Endometrium (tissue), 2 donors: ENCODE measurements at regions not wholly inside any gene's neighbourhood (a gene's known extent, or its start where the extent isn't known, plus 50 kb on each side); places are given as distances from the start of the nearest gene placed in this dataset.
"Not testable (repeated sequence)": the region's sequence is repeated elsewhere in the genome, so short reads cannot be mapped to it uniquely, and the experiment has no call there.

ENCODE experiments used
- FAIRE-seq: peaks from 2 replicates; lab custom pipeline; 2012; peaks lifted over from hg19 to GRCh38; lab: Jason Lieb, UNC
- donor health status: control.
- donor health status: control.

DNA sequence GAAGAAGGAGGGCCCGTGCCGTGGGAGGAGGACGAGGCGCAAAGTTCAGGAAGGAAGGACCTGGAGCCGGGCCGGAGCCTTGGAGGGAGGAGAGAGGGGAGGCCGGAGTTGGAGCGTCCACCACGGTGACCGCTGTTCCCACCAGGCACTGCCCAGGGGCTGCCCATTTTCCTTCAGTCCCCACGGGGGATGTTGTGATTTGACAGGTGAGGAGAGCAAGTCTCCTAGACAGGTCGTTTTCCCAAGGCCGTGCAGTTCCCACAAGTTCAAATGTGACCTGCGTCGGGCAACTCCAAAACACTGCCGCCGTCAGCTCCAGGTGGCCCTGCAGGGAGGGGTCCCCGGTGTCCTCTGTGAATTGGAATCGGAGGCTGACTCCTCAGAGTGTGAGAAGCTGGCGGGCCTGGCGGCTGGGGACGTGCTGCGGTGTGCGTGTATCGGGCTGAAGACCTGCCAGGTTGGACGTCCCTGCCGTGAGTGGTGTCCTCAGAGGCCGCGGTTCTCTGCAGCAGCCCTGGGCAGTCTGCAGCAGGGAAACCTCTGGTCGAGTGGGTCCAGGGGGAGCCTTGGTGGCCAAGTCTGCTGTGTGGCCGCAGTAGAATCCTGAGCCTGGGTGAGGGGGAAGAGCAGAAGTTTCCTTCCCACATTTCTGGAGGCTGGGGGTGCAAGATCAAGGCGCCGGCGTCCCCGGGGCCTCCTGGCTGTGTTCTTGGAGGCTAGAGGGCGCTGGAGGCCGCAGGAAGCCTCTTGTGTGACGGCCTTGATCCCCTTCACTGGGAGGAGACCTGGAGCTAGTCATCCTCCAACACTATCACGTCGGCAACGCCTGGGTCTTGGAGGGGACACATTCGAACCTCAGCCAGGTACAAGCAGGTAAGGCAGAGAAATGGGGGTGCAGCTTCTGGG is 115.1 kb upstream of the FRMD1 start:
- no peak for FAIRE-seq

GRCh38 chr6:168192901-168193815 is 114.1 kb upstream of the FRMD1 start:
- no peak for FAIRE-seq

- no peak for FAIRE-seq
These were observed 113.3 kb upstream of the FRMD1 start for GRCh38 chr6:168192195-168192900.

- FAIRE-seq, result no peak
These were observed 111.8 kb upstream of the FRMD1 start for GRCh38 chr6:168190646-168191443.

GRCh38 chr6:168190014-168190405 is 111.0 kb upstream of the FRMD1 start:
- no peak for FAIRE-seq

DNA sequence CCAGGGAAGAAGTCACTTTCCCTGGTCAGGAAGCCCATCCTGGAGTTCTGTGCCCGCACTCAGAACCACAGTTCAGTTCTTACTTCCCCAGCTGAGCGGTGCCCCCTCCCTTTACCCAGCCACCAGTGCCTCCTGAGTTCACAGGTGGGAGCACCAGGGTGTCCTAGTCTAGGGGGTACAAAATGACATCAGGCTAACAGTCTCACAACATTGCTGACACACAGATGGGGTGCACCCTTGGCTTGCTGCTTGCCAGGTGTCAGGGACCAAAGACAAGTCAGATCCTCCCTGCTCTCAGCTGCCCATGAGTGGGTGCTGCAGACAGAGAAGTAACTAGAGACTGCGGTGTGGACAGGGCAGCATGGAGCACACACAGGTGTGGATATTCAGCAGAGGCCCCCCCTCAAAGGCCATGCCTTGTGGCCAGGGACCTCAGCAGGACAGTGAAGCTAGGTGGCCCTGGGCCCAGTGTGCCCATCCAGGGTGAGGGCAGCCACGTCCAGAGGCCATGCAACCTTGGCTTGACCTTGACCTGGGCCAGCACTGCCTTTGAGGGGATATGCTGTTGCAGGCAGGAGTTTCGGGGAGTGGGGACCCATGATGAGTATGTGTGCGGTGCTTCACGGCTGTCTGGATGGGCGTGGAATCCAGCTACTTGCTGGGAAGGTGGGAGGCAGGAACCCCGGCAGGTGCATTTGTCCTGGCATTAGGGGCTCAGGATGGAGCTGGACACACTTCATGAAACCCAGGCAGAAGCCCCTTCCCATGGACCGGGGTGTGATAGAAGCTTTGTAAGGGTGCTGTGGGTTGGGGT is 110.4 kb upstream of the FRMD1 start:
- FAIRE-seq, result no peak

- no peak for FAIRE-seq
These were observed 109.6 kb upstream of the FRMD1 start for GRCh38 chr6:168188369-168189199.

- FAIRE-seq, result no peak
These were observed 107.4 kb upstream of the FRMD1 start for GRCh38 chr6:168186438-168186837.

DNA sequence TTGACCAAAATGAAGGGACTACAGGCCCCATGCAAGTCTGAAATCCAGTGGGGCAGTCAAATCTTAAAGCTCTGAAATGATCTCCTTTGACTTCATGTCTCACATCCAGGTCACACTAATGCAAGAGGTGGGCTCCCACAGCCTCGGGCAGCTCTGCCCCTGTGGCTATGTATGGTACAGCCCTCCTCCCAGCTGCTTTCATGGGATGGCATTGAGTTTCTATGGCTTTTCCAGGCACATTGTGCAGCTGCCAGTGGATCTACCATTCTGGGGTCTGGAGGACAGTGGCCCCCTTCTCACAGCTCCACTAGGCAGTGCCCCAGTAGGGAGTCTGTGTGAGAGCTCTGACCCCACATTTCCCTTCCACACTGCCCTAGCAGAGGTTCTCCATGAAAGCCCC is 107.0 kb upstream of the FRMD1 start:
- not testable (repeated sequence) for FAIRE-seq

GRCh38 chr6:168184701-168185100 is 105.7 kb upstream of the FRMD1 start:
- no peak for FAIRE-seq

DNA sequence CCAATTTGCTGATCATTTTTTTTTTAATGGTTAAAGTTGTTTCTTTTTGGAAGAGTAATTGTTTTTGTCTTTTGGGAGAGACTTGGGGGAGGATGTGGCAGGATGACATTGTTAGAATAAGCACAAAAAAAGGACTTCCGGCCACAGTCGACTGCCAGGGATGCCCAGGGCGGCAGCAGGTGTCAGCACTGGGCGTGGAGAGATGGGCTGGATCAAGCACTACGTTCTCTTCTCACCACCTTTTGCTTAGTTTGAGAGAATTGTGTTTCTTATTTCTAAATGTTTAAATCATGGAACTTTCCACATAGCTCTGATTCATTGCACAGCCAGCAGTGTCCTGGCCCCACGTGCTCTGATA is 104.6 kb upstream of the FRMD1 start:
- no peak for FAIRE-seq

DNA sequence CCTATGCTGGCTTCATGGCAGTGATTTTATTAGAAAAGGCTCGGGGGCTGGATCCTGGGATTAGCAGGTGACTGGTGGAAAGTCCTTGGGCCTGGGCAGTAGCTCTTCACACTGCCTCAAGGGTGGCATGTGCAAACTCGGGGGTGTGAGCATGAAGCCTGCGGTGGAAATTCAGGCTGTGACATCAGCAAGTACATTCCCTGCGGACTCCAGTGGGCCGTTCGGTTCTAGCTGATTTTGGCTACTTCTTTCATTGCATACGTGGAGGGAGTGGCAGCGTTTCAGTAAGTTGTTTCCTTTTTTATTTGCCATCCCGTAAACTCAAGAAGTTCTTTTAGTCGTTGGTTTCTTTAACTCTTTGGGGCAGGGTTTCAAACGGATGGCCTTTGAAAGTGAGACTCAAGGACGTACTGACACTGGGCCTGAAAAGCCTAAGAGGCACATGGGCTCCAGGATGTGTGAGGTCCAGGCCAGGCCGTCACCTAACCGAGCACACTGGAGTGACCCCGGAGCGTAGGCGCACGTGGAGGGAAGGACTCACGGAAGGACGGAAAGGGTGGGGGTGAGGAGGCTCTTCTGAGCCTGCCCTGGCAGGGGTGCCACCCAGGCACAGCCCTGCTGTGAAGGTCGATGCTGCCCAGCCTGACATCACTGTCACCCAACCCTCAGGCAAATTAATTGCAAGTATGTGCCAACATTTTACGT is 104.0 kb upstream of the FRMD1 start:
- FAIRE-seq, result no peak

GRCh38 chr6:168182366-168182765 is 103.4 kb upstream of the FRMD1 start:
- no peak for FAIRE-seq

DNA sequence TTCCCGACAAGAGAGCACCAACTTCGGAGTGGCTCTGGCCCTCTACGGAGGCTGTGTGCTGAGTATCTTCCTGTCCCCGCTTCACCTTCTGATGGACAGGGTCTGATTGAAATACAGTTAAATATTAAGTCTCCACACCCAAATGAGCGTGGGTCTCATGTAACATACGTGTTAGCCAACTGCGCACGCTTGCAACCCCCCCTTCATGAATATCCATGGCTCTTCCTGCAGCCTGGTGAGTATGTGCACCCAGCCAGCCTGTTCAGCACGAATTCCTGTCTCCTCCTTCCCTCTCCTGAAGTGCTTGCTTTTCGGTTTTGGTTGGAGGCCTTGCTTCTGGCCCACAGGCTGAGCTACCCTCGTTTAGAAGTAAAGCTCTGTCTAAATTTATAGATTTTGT is 102.9 kb upstream of the FRMD1 start:
- no peak for FAIRE-seq

GRCh38 chr6:168181316-168181715 is 102.3 kb upstream of the FRMD1 start:
- no peak for FAIRE-seq

DNA sequence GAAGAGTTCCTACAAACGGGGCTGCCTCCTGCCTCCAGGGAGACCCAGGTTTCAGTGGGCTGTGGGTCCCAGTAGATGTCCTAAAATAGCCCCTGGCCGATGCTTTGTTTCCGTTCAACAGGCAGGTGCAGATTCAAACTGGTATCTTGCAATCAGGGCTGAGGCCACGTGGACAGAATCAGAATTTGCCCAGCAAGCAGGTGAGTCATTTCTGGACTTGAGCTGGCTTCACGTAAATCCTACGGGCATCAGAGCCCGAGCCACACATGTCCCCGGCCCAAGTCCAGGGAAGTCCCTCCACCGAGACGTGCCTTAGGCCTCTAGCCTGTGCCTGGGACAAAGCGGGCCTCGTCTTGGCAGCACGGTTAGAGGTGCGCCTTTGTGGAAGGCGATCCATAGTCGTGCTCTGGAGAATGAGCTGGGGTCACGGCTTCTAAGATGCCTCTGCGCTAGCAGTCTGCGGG is 101.6 kb upstream of the FRMD1 start:
- FAIRE-seq, result no peak

DNA sequence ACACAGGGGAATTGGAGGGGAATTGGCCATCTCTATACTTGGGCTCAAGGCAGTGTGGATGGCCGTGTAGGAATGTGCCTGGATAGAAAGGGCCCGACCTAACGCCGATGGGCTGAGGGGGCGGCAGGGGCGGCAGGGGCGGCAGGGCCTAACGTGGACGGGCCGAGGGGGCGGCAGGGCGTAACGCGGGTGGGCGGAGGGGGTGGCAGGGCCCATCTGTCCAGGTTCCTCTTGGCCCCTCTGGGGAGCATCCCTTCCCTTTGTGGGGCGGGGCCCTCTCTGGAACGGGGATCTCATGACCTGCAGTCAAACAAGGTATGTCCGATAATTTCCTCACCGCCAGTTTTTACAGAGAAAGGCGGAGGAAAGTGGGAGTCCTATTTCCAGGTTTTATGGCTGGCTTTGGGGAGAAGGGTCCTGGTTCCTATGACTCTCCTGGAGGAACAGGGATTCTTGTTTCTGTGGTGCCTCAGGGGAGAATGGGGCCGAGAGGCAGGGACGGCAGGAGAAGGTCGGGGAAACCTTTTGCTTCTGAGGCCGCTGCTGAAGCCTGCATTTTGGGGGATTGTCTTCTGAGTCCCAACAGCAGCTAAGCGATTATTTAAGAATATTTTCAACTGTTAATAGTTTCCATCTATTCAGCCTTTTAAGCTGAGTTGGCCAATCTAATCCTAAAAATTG is 100.8 kb upstream of the FRMD1 start:
- no peak for FAIRE-seq

DNA sequence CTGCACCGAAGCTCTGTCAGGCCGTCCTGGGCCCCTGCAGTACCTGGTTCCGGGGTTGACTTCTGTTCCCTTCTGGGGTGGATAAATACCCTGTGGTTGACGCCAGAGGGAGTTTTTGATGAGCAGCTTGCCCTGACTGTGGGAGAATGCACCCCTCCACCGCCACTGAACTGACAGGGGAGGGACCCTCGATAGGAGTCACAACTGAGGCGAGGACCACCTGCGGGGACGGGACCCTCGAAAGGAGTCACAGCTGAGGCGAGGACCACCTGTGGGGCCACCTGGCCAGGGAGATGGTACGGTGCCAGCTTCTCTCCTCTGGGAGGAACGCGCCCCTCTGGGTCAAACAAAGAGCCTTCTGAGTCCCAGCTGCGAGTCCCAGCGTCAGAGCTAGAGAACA is 100.1 kb upstream of the FRMD1 start:
- no peak for FAIRE-seq
